Stomach (tissue), 4 donors: ENCODE measurements at regions not wholly inside any gene's neighbourhood (a gene's known extent, or its start where the extent isn't known, plus 50 kb on each side); places are given as distances from the start of the nearest gene placed in this dataset.

ENCODE experiments used
- POLR2A ChIP-seq, 4 donors: fragments of 450-650 bp; IDR thresholded peaks; one replicate each; pipeline ENCODE4 v1.6.1; 2016; ENCODE audit warnings: antibody characterized with exemption in 4 of 4, control low read depth in 2 of 4, mild to moderate bottlenecking in 1 of 4, moderate library complexity in 1 of 4
- TF ChIP-seq, protein P1 (sequence below), 7 experiments: fragments of 450-650 bp in 4 of 7; fragments of 200-600 bp in 3 of 7; sonication (generic) in 3 of 7; IDR thresholded peaks; one replicate each; pipeline ENCODE4 v1.5.1; 2016 to 2019; ENCODE audit warnings: antibody characterized with exemption in 7 of 7, control low read depth in 2 of 7, mild to moderate bottlenecking in 1 of 7

DNA sequence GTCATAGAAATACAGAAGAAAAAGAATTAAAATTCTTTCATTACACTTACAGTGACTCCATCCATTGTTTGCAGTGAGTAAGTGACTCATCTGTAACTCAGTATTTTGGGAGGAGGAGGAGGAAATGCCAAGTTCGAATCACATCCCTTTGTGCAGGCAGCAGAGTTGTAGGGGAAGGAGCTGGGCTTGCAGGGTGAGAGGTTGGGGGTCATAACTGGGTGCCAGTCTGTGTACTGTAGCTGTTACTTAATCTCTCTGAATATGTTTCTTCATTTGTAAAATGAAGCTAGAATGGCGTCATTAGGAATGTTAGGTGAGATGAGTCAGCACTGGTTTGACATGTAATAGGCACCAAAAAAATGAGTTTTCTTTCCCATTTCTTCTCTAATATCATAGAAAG, 235.7 kb upstream of the ADAMTSL1 start:
- TF ChIP-seq, protein P1, sequence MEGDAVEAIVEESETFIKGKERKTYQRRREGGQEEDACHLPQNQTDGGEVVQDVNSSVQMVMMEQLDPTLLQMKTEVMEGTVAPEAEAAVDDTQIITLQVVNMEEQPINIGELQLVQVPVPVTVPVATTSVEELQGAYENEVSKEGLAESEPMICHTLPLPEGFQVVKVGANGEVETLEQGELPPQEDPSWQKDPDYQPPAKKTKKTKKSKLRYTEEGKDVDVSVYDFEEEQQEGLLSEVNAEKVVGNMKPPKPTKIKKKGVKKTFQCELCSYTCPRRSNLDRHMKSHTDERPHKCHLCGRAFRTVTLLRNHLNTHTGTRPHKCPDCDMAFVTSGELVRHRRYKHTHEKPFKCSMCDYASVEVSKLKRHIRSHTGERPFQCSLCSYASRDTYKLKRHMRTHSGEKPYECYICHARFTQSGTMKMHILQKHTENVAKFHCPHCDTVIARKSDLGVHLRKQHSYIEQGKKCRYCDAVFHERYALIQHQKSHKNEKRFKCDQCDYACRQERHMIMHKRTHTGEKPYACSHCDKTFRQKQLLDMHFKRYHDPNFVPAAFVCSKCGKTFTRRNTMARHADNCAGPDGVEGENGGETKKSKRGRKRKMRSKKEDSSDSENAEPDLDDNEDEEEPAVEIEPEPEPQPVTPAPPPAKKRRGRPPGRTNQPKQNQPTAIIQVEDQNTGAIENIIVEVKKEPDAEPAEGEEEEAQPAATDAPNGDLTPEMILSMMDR (IDR thresholded peaks at IDR 0.05), result no peak
- no peak for TF ChIP-seq POLR2A (IDR thresholded peaks at IDR 0.05)
